Stomach (tissue), 8 donors: ENCODE measurements at regions not wholly inside any gene's neighbourhood (a gene's known extent, or its start where the extent isn't known, plus 50 kb on each side); places are given as distances from the start of the nearest gene placed in this dataset.

Experiments used
- DNase-seq, 2 donors: peaks; one replicate each; pipeline versions ENCODE4 v3.0.0 to v3.0.0-alpha.2; 2013 to 2019
- H3K27ac ChIP-seq, 5 donors: fragments of 200-600 bp in 4 of 5; sonication (generic) in 4 of 5; one replicate each; pipeline ENCODE4 v1.5.1; 2013 to 2019; ENCODE audit warnings: mild to moderate bottlenecking in 1 of 5, moderate library complexity in 1 of 5
- H3K27me3 ChIP-seq, 3 donors: fragments of 200-600 bp; sonication (generic); one replicate each; pipeline ENCODE4 v1.5.1; 2017 to 2019; ENCODE audit warnings: mixed run types in 1 of 3
- H3K36me3 ChIP-seq, 4 donors: fragments of 200-600 bp; sonication (generic); 1 replicate in 3 of 4; 2 replicates in 1 of 4; pipeline ENCODE4 v1.5.1; 2016 to 2019
- H3K4me1 ChIP-seq, 4 donors: fragments of 200-600 bp; sonication (generic); one replicate each; pipeline ENCODE4 v1.5.1; 2016 to 2019
- H3K4me3 ChIP-seq, 4 donors: fragments of 200-600 bp; sonication (generic) in 3 of 4; one replicate each; pipeline ENCODE4 v1.5.1; 2016 to 2019; ENCODE audit warnings: mild to moderate bottlenecking in 1 of 4
- H3K9me3 ChIP-seq, 4 donors: fragments of 200-600 bp; sonication (generic); one replicate each; pipeline ENCODE4 v1.5.1; 2016 to 2019
- CTCF ChIP-seq, 7 experiments: fragments of 450-650 bp in 4 of 7; fragments of 200-600 bp in 3 of 7; sonication (generic) in 3 of 7; IDR thresholded peaks; one replicate each; pipeline ENCODE4 v1.5.1; 2016 to 2019; ENCODE audit warnings: antibody characterized with exemption in 7 of 7, control low read depth in 2 of 7, mild to moderate bottlenecking in 1 of 7
- EP300 ChIP-seq: sonication (generic); formaldehyde crosslinking; IDR thresholded peaks from one replicate; pipeline ENCODE4 v1.6.1; 2017; ENCODE audit warnings: antibody characterized with exemption
- POLR2A ChIP-seq, 4 donors: fragments of 450-650 bp; IDR thresholded peaks; one replicate each; pipeline ENCODE4 v1.6.1; 2016; ENCODE audit warnings: antibody characterized with exemption in 4 of 4, control low read depth in 2 of 4, mild to moderate bottlenecking in 1 of 4, moderate library complexity in 1 of 4
- POLR2AphosphoS5 ChIP-seq, 3 donors: sonication (generic); formaldehyde crosslinking; IDR thresholded peaks; one replicate each; pipeline ENCODE4 v1.6.1; 2016; ENCODE audit warnings: antibody characterized with exemption in 3 of 3
- WGBS, 5 donors: extraction: QIAGEN DNeasy Blood & Tissue Kit in 3 of 5; methylation state at CpG; one replicate each; pipeline versions ENCODE4 v1.1.5 to v1.1.7; 2013 to 2018; 5-methylcytosine and 5-hydroxymethylcytosine counted together
- intact Hi-C: fragments of 100-400 bp; cut with DNase I; formaldehyde crosslinking; loops from one replicate; pipeline ENCODE4 v1.15.1; 2023; ENCODE audit warnings: low total_unique reads
- donor health status: healthy with polysubstance abuse.
- donor health status: Bipolar disorder and iron deficiency.
- donor health status: healthy.

- H3K4me3 ChIP-seq, result no peak overlapping the region
- H3K27ac ChIP-seq, result no peak overlapping the region
- TF ChIP-seq CTCF (IDR thresholded peaks at IDR 0.05) (no peak), POLR2AphosphoS5 (IDR thresholded peaks at IDR 0.05) (no peak), POLR2A (IDR thresholded peaks at IDR 0.05) (no peak), EP300 (no peak)
- H3K36me3 ChIP-seq, result no peaks in the 10 kb centered on the region
- DNase-seq, result no peak
- 72 to 76% (median 73%) methylated on average over 3 of the region's 3 CpGs for WGBS, 5 donors
- no peaks in the 10 kb centered on the region for H3K4me1 ChIP-seq
- intact Hi-C loops, result no loop called here
- H3K27me3 ChIP-seq, result no peaks in the 10 kb centered on the region
- H3K9me3 ChIP-seq, result no peaks in the 10 kb centered on the region
Measured at GRCh38 chr4:64625438-64625837, 216.2 kb upstream of the TECRL start.

GRCh38 chr4:64617800-64618199 lies 208.6 kb upstream of the TECRL start:
- Histone ChIP-seq H3K4me3 (no peak overlapping the region), H3K27me3 (no peaks in the 10 kb centered on the region), H3K4me1 (no peaks in the 10 kb centered on the region), H3K9me3 (no peaks in the 10 kb centered on the region), H3K27ac (no peak overlapping the region), H3K36me3 (no peaks in the 10 kb centered on the region)
- WGBS, 5 donors, result 26 to 41% (median 32%) methylated on average over 3 of the region's 3 CpGs
- DNase-seq, result peak in 1 of 2 donors; percentile 1
- intact Hi-C loops, result no loop called here
- TF ChIP-seq CTCF (IDR thresholded peaks at IDR 0.05), result no peak
- no peak for TF ChIP-seq EP300
- TF ChIP-seq POLR2AphosphoS5 (IDR thresholded peaks at IDR 0.05), result no peak
- no peak for TF ChIP-seq POLR2A (IDR thresholded peaks at IDR 0.05)

- no peaks in the 10 kb centered on the region for H3K9me3 ChIP-seq
- no peaks in the 10 kb centered on the region for H3K4me1 ChIP-seq
- H3K36me3 ChIP-seq, result no peaks in the 10 kb centered on the region
- TF ChIP-seq POLR2AphosphoS5 (IDR thresholded peaks at IDR 0.05), result no peak
- TF ChIP-seq POLR2A (IDR thresholded peaks at IDR 0.05), result no peak
- no peak for TF ChIP-seq EP300
- TF ChIP-seq CTCF (IDR thresholded peaks at IDR 0.05), result no peak
- intact Hi-C loops, result no loop called here
- no peak overlapping the region for H3K27ac ChIP-seq
- no peak overlapping the region for H3K4me3 ChIP-seq
- H3K27me3 ChIP-seq, result no peaks in the 10 kb centered on the region
- WGBS, 5 donors, result 68 to 81% (median 78%) methylated on average over 4 of the region's 4 CpGs
- no peak for DNase-seq
Measured at GRCh38 chr4:64614276-64614675, 205.0 kb upstream of the TECRL start.

- no peak for TF ChIP-seq POLR2A (IDR thresholded peaks at IDR 0.05)
- TF ChIP-seq EP300, result no peak
- no peak for TF ChIP-seq CTCF (IDR thresholded peaks at IDR 0.05)
- no peak for TF ChIP-seq POLR2AphosphoS5 (IDR thresholded peaks at IDR 0.05)
- H3K4me3 ChIP-seq, result no peak overlapping the region
- no peak overlapping the region for H3K27ac ChIP-seq
- no peaks in the 10 kb centered on the region for H3K4me1 ChIP-seq
- DNase-seq, result no peak
- intact Hi-C loops, result no loop called here
- H3K27me3 ChIP-seq, result no peaks in the 10 kb centered on the region
- no peaks in the 10 kb centered on the region for H3K36me3 ChIP-seq
- no peaks in the 10 kb centered on the region for H3K9me3 ChIP-seq
- WGBS, 5 donors, result 68 to 82% (median 75%) methylated on average over 2 of the region's 2 CpGs
Measured at GRCh38 chr4:64613046-64613445, 203.8 kb upstream of the TECRL start.
